Occipital lobe (tissue), 1 donor: ENCODE measurements at regions not wholly inside any gene's neighbourhood (a gene's known extent, or its start where the extent isn't known, plus 50 kb on each side); places are given as distances from the start of the nearest gene placed in this dataset.
"Not testable (repeated sequence)": the region's sequence is repeated elsewhere in the genome, so short reads cannot be mapped to it uniquely, and the experiment has no call there.

Experiments used
- DNase-seq: peaks from one replicate; lab custom pipeline; 2025; lab: John Stamatoyannopoulos, UW

GRCh38 chr5:136924490-136924889 lies 559.1 kb upstream of the TRPC7 start:
- no peak for DNase-seq

DNA sequence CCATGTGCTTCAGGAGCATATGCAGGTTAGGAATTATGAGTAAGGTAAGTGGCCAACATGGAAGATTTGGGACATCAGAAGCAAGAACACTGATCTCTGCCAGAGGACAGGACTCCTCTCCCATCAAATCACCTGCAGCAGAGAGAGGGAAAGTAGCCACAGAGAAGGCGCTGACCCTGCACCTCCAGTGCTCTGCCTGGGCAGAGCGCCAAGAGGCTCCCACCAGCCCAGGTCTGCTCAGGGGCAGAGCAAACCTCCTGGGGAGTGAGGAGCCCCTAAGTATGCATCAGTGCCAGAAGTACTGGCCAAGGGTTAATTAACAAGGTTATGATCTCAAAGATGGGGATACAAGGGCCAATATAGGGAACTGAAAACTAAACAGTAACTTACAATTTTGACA lies 545.3 kb upstream of the TRPC7 start:
- no peak for DNase-seq

GRCh38 chr5:136909906-136910305 lies 544.6 kb upstream of the TRPC7 start:
- DNase-seq, result no peak

GRCh38 chr5:136907371-136907770 lies 542.0 kb upstream of the TRPC7 start:
- no peak for DNase-seq

DNA sequence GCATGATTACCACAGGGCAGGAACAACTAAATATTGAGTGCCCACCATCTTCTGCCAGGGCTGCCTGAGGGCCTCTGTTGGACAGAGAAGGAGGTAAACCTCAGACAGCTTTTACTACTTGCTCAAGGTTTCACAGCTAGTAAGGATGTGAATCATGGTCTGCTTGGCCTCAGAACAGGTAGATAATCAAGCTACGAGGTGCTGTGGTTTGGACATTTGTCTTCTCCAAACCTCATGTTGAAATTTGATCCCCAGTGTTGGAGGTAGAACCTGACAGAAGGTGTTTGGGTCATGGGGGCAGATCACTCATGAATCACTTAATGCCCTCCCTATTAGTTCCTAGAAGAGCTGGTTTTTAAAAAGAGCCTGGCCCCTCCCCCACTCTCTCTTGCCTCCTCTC lies 541.2 kb upstream of the TRPC7 start:
- DNase-seq, result no peak

GRCh38 chr5:136905571-136905970 lies 540.2 kb upstream of the TRPC7 start:
- DNase-seq, result no peak

DNA sequence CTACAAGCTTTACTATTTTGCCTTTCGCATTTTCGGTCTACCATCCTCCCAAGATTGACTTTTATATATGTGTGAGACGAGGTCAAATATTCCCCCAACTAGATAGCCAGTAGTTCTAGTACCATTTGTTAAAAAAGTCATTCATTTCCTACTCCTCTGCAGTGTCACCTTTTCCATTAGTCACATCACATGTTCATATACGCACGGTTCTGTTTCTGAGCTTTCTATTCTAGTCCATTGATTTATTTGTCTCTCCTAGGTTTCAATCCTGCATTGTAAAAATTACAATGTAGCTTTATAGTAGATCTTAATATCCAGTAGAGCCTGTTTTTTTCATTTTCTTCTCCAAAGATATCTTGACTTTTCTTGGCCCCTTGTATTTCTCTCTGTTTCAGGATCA lies 528.7 kb upstream of the TRPC7 start:
- DNase-seq, result no peak

DNA sequence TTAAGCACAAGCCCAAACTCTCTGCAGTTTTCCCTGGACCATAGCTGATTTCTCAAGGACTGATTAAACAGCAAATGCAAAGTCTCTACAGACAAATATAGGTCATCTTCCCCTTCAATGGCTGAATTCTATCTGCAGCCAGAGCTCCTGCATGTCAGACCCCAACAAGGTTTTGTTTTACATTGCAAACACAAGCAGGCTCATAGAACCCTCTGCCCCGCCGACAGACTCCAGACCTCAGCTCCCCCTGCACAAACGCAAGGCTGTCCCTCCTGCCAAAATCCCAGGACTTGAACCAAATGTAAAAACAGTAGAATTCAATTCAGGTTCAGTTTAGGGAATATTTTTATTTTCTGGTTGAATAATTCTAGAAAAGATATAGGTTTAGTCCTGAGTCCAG lies 526.7 kb upstream of the TRPC7 start:
- DNase-seq, result no peak

- DNase-seq, result no peak
Observed at GRCh38 chr5:136891175-136891972, 526.0 kb upstream of the TRPC7 start.

GRCh38 chr5:136890431-136891148 lies 525.2 kb upstream of the TRPC7 start:
- no peak for DNase-seq

DNA sequence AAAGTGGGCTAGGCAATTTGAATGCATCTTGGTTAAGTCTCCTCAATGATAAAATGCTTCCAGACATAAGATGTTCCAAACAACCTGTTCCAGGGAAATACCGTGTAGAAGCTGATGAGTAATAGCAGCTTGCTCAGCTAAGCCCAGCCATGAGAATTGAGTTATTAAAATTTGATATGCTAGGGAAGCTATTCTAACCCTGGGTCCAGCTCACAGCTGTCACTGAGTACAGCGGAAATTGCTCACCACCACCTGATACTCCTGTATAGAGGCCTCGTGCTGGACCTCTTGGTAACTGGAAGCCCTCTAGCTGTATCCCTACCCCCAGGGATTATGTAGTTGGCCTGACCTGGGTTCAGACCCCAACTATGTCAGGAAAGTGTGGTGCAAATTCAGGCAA lies 521.3 kb upstream of the TRPC7 start:
- DNase-seq, result no peak

DNA sequence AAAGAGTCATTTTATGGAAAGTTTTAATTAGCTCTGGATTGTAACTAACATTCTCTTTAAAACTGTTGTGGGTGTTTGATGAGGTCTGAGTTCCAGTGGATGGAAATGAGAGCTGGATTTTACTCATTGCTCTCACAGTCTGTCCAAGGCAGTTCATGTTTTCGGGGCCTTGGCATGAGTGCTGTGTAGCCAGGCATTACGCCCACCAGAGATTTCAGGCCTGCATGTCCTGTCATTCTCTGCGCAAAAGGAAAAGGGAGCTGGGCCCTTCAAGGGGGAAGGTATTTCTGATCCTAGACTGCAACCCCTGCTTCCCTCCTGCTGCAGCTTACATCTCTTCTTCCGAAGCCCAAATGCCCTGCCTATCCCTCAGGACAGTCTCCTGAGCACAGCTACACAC lies 499.6 kb upstream of the TRPC7 start:
- no peak for DNase-seq

DNA sequence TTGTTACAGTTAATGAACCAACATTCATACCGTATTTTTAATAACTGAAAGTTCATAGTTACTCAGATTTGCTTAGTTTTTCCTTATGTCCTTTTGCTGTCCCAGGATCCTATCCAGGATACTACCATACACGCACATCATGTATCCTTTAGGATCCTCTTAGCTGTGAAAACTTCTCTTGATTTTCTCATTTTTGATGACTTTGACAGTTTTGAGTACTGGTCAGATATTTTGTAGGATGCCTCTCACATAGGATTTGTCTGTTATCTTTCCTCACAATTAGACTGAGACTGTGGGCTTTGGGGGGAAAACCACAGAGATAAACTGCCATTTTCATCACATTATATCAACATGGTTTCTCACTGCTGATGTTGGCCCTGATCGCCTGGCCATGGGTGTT lies 491.3 kb upstream of the TRPC7 start:
- DNase-seq, result no peak

DNA sequence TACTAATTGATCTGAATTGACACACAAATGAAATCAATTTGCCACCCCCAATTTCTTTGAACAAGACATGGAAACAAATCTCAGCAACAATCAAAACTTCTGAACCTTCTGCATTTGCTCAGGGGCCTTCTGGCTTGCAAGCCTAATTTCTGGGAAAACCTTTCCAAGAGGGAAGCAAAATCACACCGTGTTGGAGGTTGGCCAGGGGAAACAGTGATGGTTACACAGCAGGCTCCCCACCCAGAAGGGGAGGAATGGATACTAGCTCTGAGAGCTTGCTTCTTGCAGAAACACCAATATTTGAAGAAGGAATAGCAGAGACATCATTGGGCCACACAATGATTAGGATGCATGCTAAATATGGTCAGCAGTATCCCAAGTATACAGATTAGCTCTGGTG lies 488.6 kb upstream of the TRPC7 start:
- DNase-seq, result no peak

GRCh38 chr5:136840601-136841000 lies 475.3 kb upstream of the TRPC7 start:
- DNase-seq, result no peak

GRCh38 chr5:136836093-136836492 lies 470.7 kb upstream of the TRPC7 start:
- DNase-seq, result no peak

DNA sequence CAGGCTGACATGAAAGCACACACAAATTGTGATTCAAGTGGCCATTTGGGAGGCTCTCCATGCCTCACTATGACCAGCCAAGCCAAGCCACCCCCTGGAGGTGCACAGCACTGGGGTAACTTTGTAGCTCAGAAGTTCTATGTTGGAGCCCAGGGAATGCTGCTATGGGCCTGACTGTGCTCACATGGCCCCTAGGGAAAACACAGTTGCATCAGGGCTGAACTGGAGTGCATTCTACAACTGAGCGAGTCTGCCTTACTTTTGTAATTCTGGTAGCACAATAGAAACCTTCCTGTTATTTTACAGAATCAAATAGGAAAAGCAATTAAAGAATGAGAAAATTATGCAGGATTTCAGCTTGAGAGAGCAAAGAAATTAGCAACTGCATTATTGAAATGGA lies 455.5 kb upstream of the TRPC7 start:
- no peak for DNase-seq

DNA sequence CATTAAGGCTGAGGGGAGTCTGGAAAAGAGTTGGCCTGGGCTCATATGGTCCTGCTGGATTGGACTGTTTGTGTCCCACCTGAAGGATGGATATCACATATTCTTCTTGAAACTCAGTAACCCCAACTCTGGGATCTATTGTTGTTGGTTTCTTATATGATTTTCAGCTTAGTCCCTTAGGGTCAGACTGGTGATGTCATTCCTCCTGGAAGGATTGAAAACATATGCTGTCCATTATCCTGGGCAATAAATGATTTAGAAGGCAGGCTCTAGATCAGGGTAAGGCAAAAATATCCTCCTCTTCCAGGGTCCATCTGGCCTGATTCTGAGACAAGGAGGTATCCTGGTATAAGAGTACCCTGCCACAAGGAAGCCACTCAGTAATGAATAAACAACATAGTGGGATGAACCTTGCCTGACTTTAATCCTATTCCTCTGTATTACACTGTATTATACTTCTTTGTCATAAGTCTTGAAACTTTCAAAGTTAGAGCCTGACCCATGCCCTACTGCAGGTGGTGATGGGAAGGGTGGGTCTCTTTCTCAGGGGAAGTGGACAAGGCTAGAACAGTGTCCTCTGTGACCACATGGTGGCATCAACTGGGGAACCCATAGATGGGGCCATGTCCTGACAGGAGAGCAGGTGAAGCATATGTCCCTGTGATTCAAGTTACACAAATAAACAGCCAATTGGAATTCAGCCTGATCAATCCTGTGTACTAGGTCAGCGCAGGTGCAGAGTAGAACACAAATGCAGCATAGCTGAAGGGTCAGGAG lies 454.4 kb upstream of the TRPC7 start:
- DNase-seq, result no peak

GRCh38 chr5:136816327-136816726 lies 451.0 kb upstream of the TRPC7 start:
- DNase-seq, result no peak

DNA sequence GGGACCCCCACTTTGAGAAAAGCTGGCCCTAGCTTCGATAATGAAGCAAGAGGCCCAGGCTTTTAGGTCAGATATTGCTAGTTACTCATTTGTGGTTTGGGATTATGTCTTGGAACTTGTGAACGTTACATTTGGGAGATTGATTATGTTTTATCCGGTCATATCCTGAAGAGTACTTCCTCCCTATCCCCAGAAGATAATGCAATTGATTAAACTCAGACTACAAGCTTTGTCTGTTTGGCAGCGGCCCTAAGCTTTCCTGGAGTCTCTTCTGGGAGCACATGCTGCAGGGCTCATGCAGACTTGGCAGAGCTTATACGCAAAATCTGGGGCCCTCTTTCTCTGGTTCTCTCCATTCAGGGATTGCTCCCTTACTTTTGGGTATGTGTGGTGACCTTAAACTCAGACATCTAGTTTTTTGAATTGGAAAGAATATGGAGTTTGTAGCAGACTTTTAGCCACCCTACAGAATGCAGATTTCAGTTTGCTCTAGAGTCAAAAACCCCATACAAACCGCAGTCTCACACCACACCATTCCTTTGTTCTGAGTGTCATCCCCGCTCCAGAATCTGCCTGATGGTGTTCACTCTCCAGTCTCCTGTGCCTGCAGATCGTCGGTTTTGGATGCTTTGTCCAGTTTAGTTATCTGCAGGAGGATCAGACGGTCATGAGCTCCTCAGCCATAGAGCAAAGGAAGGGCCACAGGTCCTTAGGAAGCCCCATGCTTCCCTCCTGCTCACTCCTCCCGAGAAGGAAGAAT lies 449.5 kb upstream of the TRPC7 start:
- no peak for DNase-seq

DNA sequence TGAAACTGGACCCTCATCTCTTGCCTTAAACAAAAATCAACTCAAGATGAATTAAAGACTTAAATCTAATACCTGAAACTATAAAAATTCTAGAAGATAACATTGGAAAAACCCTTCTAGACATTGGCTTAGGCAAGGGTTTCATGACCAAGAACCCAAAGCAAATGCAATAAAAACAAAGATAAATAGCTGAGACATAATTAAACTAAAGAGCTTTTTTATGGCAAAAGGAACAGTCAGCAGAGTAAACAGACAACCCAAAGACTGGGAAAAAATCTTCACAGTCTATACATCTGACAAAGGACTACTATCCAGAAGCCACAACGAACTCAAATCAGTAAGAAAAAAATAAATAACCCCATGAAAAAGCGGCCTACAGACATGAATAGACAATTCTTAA lies 446.9 kb upstream of the TRPC7 start:
- not testable (repeated sequence) for DNase-seq

DNA sequence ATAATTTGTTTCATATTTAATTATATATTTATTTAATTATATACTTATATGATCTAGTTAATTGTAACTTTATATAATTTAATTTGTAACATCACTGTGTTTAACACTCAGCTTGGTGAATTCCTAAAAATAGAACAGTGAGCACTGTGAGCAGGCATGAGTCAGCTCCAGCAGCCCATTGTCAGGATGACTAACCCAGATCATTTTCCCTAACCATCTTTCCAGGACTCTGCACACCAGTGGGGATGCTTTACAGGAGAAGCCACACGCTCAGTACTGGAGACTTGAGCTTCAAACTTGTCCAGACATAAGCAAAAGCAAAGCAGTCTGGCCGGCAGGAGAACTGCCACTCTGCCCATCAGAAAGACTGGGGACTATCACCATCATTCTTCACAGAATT lies 446.2 kb upstream of the TRPC7 start:
- peak; percentile 60 for DNase-seq
